HL-60 (cell line): ENCODE measurements at regions not wholly inside any gene's neighbourhood (a gene's known extent, or its start where the extent isn't known, plus 50 kb on each side); places are given as distances from the start of the nearest gene placed in this dataset.

Experiments
- DNase-seq, 2 experiments: peaks; one replicate each; pipeline ENCODE4 v3.0.0-alpha.2; 2010 to 2020; ENCODE audit warnings: low read depth in 1 of 2, low spot score in 1 of 2
- H3K27ac ChIP-seq: fragments of 250-450 bp; sonication (Bioruptor Pico); replicated peaks from 2 replicates; pipeline ENCODE4 v1.5.1; 2020; ENCODE audit warnings: mild to moderate bottlenecking, moderate library complexity
- H3K27me3 ChIP-seq: fragments of 250-450 bp; sonication (Bioruptor Pico); 2 replicates; pipeline ENCODE4 v1.5.1; 2021; ENCODE audit warnings: mild to moderate bottlenecking, moderate library complexity; ENCODE audit not compliant: insufficient read depth, poor library complexity, severe bottlenecking
- H3K4me3 ChIP-seq: replicated peaks from 2 replicates; pipeline ENCODE4 v1.5.1; 2011; ENCODE audit warnings: mild to moderate bottlenecking, control low read depth, low read length; ENCODE audit not compliant: insufficient read depth
- CTCF ChIP-seq: IDR thresholded peaks from one replicate; pipeline ENCODE4 v1.5.1; 2011; ENCODE audit warnings: low read length, control low read depth, inconsistent platforms; ENCODE audit not compliant: insufficient read depth
- GABPA ChIP-seq: IDR thresholded peaks from 2 replicates; pipeline ENCODE4 v1.6.1; 2012; ENCODE audit warnings: low read depth
- POLR2AphosphoS5 ChIP-seq: IDR thresholded peaks from 2 replicates; pipeline ENCODE4 v1.6.1; 2012; ENCODE audit warnings: low read depth
- SPI1 ChIP-seq: IDR thresholded peaks from 2 replicates; pipeline ENCODE4 v1.6.1; 2012; ENCODE audit warnings: low read depth, mild to moderate bottlenecking, borderline replicate concordance
- TF ChIP-seq, protein P1 (sequence below): IDR thresholded peaks from 2 replicates; pipeline ENCODE4 v1.6.1; 2012; ENCODE audit warnings: low read depth; ENCODE audit not compliant: insufficient replicate concordance

- no peaks in the 10 kb centered on the region for H3K27me3 ChIP-seq
- no peak overlapping the region for H3K27ac ChIP-seq
- TF ChIP-seq, protein P1, sequence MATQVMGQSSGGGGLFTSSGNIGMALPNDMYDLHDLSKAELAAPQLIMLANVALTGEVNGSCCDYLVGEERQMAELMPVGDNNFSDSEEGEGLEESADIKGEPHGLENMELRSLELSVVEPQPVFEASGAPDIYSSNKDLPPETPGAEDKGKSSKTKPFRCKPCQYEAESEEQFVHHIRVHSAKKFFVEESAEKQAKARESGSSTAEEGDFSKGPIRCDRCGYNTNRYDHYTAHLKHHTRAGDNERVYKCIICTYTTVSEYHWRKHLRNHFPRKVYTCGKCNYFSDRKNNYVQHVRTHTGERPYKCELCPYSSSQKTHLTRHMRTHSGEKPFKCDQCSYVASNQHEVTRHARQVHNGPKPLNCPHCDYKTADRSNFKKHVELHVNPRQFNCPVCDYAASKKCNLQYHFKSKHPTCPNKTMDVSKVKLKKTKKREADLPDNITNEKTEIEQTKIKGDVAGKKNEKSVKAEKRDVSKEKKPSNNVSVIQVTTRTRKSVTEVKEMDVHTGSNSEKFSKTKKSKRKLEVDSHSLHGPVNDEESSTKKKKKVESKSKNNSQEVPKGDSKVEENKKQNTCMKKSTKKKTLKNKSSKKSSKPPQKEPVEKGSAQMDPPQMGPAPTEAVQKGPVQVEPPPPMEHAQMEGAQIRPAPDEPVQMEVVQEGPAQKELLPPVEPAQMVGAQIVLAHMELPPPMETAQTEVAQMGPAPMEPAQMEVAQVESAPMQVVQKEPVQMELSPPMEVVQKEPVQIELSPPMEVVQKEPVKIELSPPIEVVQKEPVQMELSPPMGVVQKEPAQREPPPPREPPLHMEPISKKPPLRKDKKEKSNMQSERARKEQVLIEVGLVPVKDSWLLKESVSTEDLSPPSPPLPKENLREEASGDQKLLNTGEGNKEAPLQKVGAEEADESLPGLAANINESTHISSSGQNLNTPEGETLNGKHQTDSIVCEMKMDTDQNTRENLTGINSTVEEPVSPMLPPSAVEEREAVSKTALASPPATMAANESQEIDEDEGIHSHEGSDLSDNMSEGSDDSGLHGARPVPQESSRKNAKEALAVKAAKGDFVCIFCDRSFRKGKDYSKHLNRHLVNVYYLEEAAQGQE: no peak
- TF ChIP-seq SPI1: no peak
- TF ChIP-seq CTCF: no peak
- no peak for TF ChIP-seq GABPA
- no peak for TF ChIP-seq POLR2AphosphoS5
- no peak for DNase-seq
- H3K4me3 ChIP-seq: no peak overlapping the region
Observed at GRCh38 chr5:99945478-99946442, 589.4 kb upstream of the FAM174A start.

GRCh38 chr5:99940540-99940939 lies 594.6 kb upstream of the FAM174A start:
- H3K27me3 ChIP-seq: no peaks in the 10 kb centered on the region
- no peak overlapping the region for H3K27ac ChIP-seq
- H3K4me3 ChIP-seq: no peak overlapping the region
- TF ChIP-seq, protein P1: no peak
- TF ChIP-seq GABPA (no peak), POLR2AphosphoS5 (no peak), CTCF (no peak), SPI1 (no peak)
- no peak for DNase-seq

DNA sequence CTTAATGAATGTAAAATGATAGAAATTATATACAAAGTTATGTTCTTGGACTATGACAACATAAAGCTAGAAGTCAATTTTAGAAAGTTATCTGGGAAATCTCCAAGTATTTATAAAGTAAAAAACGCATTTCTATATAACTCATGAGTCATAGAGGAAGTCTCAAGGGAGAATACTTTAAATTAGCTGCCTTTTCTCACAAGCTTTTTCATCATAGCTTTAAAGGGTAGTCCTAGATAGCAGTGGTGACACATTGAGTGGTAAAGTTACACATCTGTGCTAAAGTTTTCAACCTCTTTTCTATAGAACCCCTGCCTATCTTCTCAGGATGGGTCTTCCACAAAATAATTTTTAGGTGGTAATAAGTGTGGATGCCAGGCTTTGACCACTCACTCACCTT lies 598.3 kb upstream of the FAM174A start:
- no peak for DNase-seq
- TF ChIP-seq SPI1: no peak
- TF ChIP-seq GABPA: no peak
- no peak for TF ChIP-seq CTCF
- TF ChIP-seq, protein P1: no peak
- H3K27ac ChIP-seq: no peak overlapping the region
- no peak overlapping the region for H3K4me3 ChIP-seq
- H3K27me3 ChIP-seq: no peaks in the 10 kb centered on the region
